ENCODE measurements at regions not wholly inside any gene's neighbourhood (a gene's known extent, or its start where the extent isn't known, plus 50 kb on each side); places are given as distances from the start of the nearest gene placed in this dataset.
"Not testable (repeated sequence)": the region's sequence is repeated elsewhere in the genome, so short reads cannot be mapped to it uniquely, and the experiment has no call there.

- intact Hi-C loops (cut with DNase I): no loop called here
- Histone ChIP-seq H3K4me1 (no peaks in the 10 kb centered on the region), H3K36me3 (no peaks in the 10 kb centered on the region), H3K27me3 (no peaks in the 10 kb centered on the region), H3K4me3 (no peak overlapping the region), H3K9me3 (no peaks in the 10 kb centered on the region), H3K27ac (no peak overlapping the region)
- no peak for TF ChIP-seq CTCF (IDR thresholded peaks at IDR 0.05)
- DNase-seq (ENCODE audit: low spot score in 2 of 2): no peak
Measured at GRCh38 chr13:71360041-71360440, 507.0 kb downstream of the DACH1 start.

GRCh38 chr13:71359641-71360040 is 507.4 kb downstream of the DACH1 start:
- DNase-seq (ENCODE audit: low spot score in 2 of 2): no peak
- Histone ChIP-seq H3K27me3 (no peaks in the 10 kb centered on the region), H3K4me1 (no peaks in the 10 kb centered on the region), H3K27ac (no peak overlapping the region), H3K4me3 (no peak overlapping the region), H3K36me3 (no peaks in the 10 kb centered on the region), H3K9me3 (no peaks in the 10 kb centered on the region)
- no peak for TF ChIP-seq CTCF (IDR thresholded peaks at IDR 0.05)
- intact Hi-C loops (cut with DNase I): no loop called here

- no peaks in the 10 kb centered on the region for H3K4me1 ChIP-seq
- TF ChIP-seq CTCF (IDR thresholded peaks at IDR 0.05): no peak
- no peaks in the 10 kb centered on the region for H3K9me3 ChIP-seq
- no peak for DNase-seq (ENCODE audit: low spot score in 2 of 2)
- H3K4me3 ChIP-seq: no peak overlapping the region
- intact Hi-C loops (cut with DNase I): no loop called here
- H3K27me3 ChIP-seq: no peaks in the 10 kb centered on the region
- H3K36me3 ChIP-seq: no peaks in the 10 kb centered on the region
- no peak overlapping the region for H3K27ac ChIP-seq
Measured at GRCh38 chr13:71358218-71358617, 508.8 kb downstream of the DACH1 start.

- no peaks in the 10 kb centered on the region for H3K9me3 ChIP-seq
- intact Hi-C loops (cut with DNase I): no loop called here
- H3K36me3 ChIP-seq: no peaks in the 10 kb centered on the region
- no peaks in the 10 kb centered on the region for H3K4me1 ChIP-seq
- H3K4me3 ChIP-seq: no peak overlapping the region
- no peak for TF ChIP-seq CTCF (IDR thresholded peaks at IDR 0.05)
- DNase-seq (ENCODE audit: low spot score in 2 of 2): no peak
- H3K27ac ChIP-seq: no peak overlapping the region
- no peaks in the 10 kb centered on the region for H3K27me3 ChIP-seq
Measured at GRCh38 chr13:71355010-71355409, 512.0 kb downstream of the DACH1 start.

- intact Hi-C loops (cut with DNase I): no loop called here
- Histone ChIP-seq H3K27ac (no peak overlapping the region), H3K27me3 (no peaks in the 10 kb centered on the region), H3K4me1 (no peaks in the 10 kb centered on the region), H3K4me3 (no peak overlapping the region), H3K9me3 (no peaks in the 10 kb centered on the region), H3K36me3 (no peaks in the 10 kb centered on the region)
- TF ChIP-seq CTCF (IDR thresholded peaks at IDR 0.05): no peak
- DNase-seq (ENCODE audit: low spot score in 2 of 2): no peak
Measured at GRCh38 chr13:71350886-71351285, 516.1 kb downstream of the DACH1 start.

- H3K9me3 ChIP-seq; H3K27me3 ChIP-seq; H3K4me3 ChIP-seq; intact Hi-C loops (cut with DNase I); H3K36me3 ChIP-seq; DNase-seq (ENCODE audit: low spot score in 2 of 2); H3K4me1 ChIP-seq; H3K27ac ChIP-seq: not testable (repeated sequence)
Measured at GRCh38 chr13:71345856-71346255, 521.1 kb downstream of the DACH1 start.

Measured in ascending aorta (tissue), 2 donors.